Glomerular visceral epithelial cell (primary cell): ENCODE measurements at regions not wholly inside any gene's neighbourhood (a gene's known extent, or its start where the extent isn't known, plus 50 kb on each side); places are given as distances from the start of the nearest gene placed in this dataset.
A peak's percentile ranks its signal among the peaks of the same experiment; 100 is the strongest.

Experiments used
- DNase-seq: peaks from one replicate; pipeline ENCODE4 v3.0.0-alpha.2; 2016; ENCODE audit errors: extremely low spot score

GRCh38 chr7:115709664-115710063, 320.9 kb downstream of the TFEC start:
- no peak for DNase-seq

- DNase-seq, result no peak
Observed at GRCh38 chr7:115708013-115708341, 322.6 kb downstream of the TFEC start.

DNA sequence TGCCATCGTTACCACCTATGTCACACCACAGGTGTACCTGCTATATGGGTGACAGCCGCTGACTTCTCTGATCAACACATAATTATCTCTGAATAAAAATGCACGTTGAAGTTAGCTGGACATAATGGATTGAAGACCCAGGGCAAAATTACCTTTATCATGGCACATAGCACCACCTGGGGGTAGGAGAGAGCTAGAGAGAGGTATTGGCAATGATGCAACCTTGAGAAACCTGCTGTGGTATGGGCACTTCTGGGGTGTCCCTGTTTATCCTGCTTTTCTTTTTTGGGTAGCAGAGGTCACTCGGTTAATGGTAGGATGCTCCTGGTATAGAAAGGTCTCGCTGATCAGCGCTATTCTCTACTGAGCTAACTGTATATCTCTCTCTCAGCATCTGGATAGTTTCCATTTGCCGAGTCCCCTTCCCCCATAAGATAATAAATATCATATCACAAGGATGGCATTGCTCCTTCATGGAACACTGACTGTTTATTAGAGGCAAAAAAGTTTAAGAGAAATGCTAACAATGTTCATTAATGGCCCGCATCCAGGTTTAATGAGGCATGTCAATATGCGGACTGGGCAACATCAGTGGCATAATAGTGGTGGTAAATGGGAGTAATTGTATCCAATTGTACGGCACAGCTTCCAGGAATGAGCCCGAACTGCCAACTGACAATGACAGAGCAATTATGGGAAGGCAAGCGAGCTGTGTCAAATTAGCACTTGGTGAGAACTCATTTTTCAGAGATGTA, 323.1 kb downstream of the TFEC start:
- DNase-seq, result peak; percentile 16

DNA sequence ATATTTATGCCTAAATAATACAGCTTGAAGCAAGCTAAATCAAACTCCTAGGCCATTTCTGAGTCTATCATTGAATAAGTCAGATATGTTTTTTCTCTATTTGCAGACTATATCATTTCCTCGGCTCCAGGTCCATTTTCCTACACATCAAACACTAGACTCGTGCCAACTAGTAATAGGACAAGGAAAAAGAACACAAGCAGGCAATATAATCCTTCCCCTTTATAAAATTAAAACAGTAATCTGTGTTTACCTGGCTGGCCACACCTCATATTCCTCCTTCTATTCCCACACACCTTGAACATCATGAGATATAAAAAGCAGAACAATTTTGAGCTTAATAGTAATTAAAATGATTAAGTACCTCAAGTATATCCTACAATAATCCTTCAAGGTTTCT, 325.7 kb downstream of the TFEC start:
- DNase-seq, result no peak

- DNase-seq, result no peak
Observed at GRCh38 chr7:115701141-115701540, 329.4 kb downstream of the TFEC start.

DNA sequence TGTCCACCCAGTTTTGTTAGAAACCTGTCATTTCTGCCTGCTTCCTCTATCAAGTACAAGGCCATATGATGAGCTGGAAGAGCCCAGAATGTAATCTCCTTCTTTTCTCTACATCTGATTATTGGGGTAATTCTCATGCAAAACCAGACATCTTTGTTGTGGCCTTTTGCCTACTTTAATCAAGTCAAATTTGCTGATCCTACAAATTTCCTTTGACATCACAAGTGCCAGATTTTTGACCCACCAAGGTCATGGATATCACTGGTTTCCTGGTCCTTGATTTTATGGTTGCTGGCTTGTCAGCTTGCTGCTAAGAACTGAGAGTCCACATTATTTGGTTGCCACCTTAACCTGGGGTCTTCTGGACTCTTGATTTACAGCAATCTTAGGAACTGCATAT, 336.1 kb downstream of the TFEC start:
- no peak for DNase-seq

GRCh38 chr7:115693779-115694178, 336.8 kb downstream of the TFEC start:
- peak; percentile 9 for DNase-seq

DNA sequence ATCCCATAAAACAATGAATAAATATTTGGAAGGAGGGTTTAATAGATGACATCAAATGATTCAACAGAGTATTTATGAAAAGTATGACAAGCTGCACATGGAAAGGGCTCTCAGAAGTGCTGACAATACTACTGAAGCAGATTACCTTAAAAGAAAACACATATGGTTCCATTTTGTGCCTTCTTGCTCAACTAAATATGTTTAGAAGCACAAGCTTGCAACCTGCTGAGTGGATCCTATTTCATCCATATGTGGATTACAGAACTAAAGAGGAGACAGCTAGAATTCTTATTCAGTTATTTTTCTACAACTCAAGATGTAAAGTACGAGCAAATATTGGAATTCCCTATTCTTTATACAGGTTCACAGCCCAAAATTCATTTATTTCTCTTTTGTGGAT, 340.6 kb downstream of the TFEC start:
- DNase-seq, result no peak

DNA sequence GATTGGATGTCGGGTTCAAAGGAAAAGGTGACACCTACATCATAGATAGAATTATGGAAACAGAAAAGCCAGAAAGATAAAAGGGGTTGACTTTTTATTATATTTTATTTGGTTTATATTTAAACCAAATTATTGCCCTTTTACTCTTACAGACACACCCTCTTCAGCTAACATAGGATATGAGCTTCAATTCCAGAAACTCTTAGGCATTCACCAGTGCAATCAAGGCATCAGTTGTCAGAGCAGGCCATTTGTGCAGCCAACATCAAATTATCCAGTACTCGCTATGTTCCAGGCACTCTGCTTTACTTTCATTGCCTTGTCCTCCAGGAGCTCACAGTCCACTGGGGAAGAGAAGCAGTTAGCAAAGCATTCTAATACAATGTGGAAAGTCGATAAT, 347.5 kb downstream of the TFEC start:
- DNase-seq, result no peak

- DNase-seq, result no peak
Observed at GRCh38 chr7:115682507-115682906, 348.1 kb downstream of the TFEC start.

DNA sequence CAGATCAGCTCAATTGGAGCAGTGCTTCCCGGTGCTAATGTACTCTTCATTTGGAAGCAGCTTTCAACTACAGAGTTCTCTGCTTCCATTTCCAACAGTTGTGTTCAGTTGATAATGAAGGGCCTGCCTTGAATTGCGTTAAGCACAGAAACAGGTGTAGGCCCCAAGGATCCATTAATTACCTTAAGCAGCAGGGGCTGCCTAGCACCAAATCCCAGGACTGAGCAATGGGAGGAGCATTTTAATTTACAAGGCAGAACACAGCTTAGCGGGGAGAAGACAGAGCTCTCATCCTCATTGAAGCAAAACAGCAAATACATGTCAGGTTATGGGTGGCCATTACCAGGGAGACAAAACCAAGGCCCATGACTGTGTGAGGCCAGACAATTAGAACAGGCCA, 349.6 kb downstream of the TFEC start:
- no peak for DNase-seq

DNA sequence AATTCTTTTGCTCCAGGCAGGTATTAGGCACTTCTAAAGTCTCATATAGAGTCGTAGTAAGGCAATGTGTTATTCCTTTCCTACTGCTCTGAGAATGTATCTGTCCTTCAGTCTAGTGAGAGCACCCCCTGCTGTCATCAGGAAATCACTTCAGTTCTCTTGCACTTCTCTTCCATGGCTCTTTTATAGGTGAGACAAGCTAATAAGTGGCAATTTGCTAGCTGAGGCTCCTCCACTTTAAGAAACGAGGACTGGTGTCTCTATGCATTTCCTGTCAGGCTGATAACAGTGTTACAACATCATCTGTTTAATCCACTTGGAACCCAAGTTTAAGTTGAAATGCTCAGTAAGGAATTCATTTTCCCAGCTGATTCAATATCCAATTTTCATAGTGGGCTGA, 350.6 kb downstream of the TFEC start:
- DNase-seq, result peak; percentile 18

- no peak for DNase-seq
Observed at GRCh38 chr7:115679423-115679822, 351.1 kb downstream of the TFEC start.

- DNase-seq, result no peak
Observed at GRCh38 chr7:115678086-115678982, 352.2 kb downstream of the TFEC start.

- no peak for DNase-seq
Observed at GRCh38 chr7:115676707-115677106, 353.9 kb downstream of the TFEC start.

DNA sequence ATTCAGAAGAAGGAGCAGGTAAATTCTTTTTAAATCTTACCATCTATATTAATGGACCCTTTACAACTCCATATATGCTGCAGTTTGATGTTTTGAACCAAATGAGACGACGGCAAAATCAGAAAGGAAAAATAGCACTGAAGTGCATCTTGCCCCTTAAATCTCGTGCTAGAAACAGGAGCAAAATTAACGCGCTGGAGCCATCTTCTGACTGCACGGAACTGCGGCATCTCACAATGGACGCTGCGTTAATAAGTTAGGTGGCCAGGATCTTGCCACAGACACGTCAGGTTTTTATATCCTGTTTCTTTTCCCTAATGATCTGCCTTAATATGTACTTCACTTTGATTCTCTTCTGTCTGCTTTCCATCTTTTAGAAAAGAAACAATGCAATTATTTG, 354.5 kb downstream of the TFEC start:
- DNase-seq, result peak; percentile 4

GRCh38 chr7:115674467-115675024, 356.0 kb downstream of the TFEC start:
- DNase-seq, result no peak

DNA sequence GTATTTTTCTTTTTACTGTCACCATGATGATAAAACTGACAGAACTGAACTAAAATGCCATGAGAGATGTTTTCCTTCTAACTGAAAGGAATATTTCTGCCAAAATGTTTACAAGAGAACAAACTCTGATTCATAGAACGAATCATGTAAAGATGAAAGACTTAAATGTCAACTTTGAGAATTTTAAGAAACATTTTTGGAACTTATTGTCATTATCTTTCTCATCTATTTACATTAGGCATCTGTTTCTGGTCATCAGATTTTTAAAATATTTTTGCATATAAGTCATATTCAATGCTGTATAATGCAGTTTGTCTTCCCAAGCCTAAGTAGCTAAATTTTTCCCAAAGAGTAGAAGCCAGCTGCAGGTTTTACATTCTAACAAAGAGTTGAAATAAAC, 358.5 kb downstream of the TFEC start:
- no peak for DNase-seq

GRCh38 chr7:115662676-115663075, 367.9 kb downstream of the TFEC start:
- no peak for DNase-seq

DNA sequence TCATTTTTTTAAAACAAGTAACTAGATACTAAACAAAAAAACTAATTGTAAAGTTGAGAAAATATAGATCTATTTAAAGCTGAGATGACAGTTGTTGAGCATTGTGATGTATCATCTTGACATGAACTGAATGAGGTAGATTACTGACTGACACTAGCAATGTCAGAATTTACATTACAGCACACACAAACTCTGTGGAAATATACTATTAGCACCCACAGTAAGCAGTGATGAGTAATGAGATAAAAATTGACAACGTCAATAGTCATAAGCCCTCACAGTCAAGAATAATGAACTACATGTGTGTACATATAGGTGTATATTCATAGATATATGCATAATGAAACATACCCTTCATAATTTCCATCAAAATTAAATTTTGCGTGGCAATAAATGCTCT, 368.4 kb downstream of the TFEC start:
- DNase-seq, result peak; percentile 7

- no peak for DNase-seq
Observed at GRCh38 chr7:115658223-115658622, 372.3 kb downstream of the TFEC start.

GRCh38 chr7:115654384-115655214, 376.0 kb downstream of the TFEC start:
- DNase-seq, result peak; percentile 55
